ENCODE measurements at regions not wholly inside any gene's neighbourhood (a gene's known extent, or its start where the extent isn't known, plus 50 kb on each side); places are given as distances from the start of the nearest gene placed in this dataset.
A peak's percentile ranks its signal among the peaks of the same experiment; 100 is the strongest.
"Not testable (repeated sequence)": the region's sequence is repeated elsewhere in the genome, so short reads cannot be mapped to it uniquely, and the experiment has no call there.

- no peak for DNase-seq
Observed at GRCh38 chr11:119586181-119586580, 142.8 kb downstream of the NECTIN1 start.

GRCh38 chr11:119585043-119585781, 143.8 kb downstream of the NECTIN1 start:
- no peak for DNase-seq

GRCh38 chr11:119584193-119585042, 144.6 kb downstream of the NECTIN1 start:
- no peak for DNase-seq

- DNase-seq, result no peak
Observed at GRCh38 chr11:119583585-119583984, 145.4 kb downstream of the NECTIN1 start.

GRCh38 chr11:119581396-119581795, 147.6 kb downstream of the NECTIN1 start:
- DNase-seq, result not testable (repeated sequence)

- DNase-seq, result no peak
Observed at GRCh38 chr11:119580751-119581150, 148.2 kb downstream of the NECTIN1 start.

GRCh38 chr11:119580081-119580480, 148.9 kb downstream of the NECTIN1 start:
- no peak for DNase-seq

- DNase-seq, result no peak
Observed at GRCh38 chr11:119578521-119579191, 150.3 kb downstream of the NECTIN1 start.

- DNase-seq, result no peak
Observed at GRCh38 chr11:119573858-119574257, 150.9 kb upstream of the THY1 start.

- no peak for DNase-seq
Observed at GRCh38 chr11:119572481-119573424, 149.8 kb upstream of the THY1 start.

GRCh38 chr11:119571311-119571710, 148.3 kb upstream of the THY1 start:
- no peak for DNase-seq

GRCh38 chr11:119567688-119568582, 145.0 kb upstream of the THY1 start:
- peak; percentile 72 for DNase-seq

GRCh38 chr11:119566319-119566718, 143.3 kb upstream of the THY1 start:
- DNase-seq, result no peak

- not testable (repeated sequence) for DNase-seq
Observed at GRCh38 chr11:119565693-119566092, 142.7 kb upstream of the THY1 start.

- no peak for DNase-seq
Observed at GRCh38 chr11:119560961-119561360, 138.0 kb upstream of the THY1 start.

GRCh38 chr11:119560291-119560690, 137.3 kb upstream of the THY1 start:
- DNase-seq, result no peak

GRCh38 chr11:119552106-119552485, 129.1 kb upstream of the THY1 start:
- no peak for DNase-seq

- DNase-seq, result no peak
Observed at GRCh38 chr11:119551420-119552105, 128.6 kb upstream of the THY1 start.

GRCh38 chr11:119550053-119550752, 127.2 kb upstream of the THY1 start:
- no peak for DNase-seq

GRCh38 chr11:119547511-119547910, 124.5 kb upstream of the THY1 start:
- no peak for DNase-seq
